Loucy (cell line): ENCODE measurements at regions not wholly inside any gene's neighbourhood (a gene's known extent, or its start where the extent isn't known, plus 50 kb on each side); places are given as distances from the start of the nearest gene placed in this dataset.
A peak's percentile ranks its signal among the peaks of the same experiment; 100 is the strongest.

Experiments used
- H2AFZ ChIP-seq: fragments of 200-600 bp; sonication (generic); 2 replicates; pipeline ENCODE4 v1.6.0; 2016; ENCODE audit warnings: antibody characterized with exemption, mild to moderate bottlenecking, low read length, moderate library complexity
- H3F3A ChIP-seq: fragments of 200-600 bp; 2 replicates; pipeline ENCODE4 v1.6.0; 2016; ENCODE audit warnings: antibody characterized with exemption, low read depth, mild to moderate bottlenecking
- H3K27me3 ChIP-seq: fragments of 200-600 bp; sonication (generic); 2 replicates; pipeline ENCODE4 v1.6.1; 2014; ENCODE audit warnings: low read length, mild to moderate bottlenecking; ENCODE audit not compliant: insufficient read depth, poor library complexity, severe bottlenecking
- H3K36me3 ChIP-seq: fragments of 200-600 bp; sonication (generic); 2 replicates; pipeline ENCODE4 v1.6.1; 2016; ENCODE audit warnings: low read length; ENCODE audit not compliant: insufficient read depth
- H3K4me1 ChIP-seq: fragments of 200-600 bp; sonication (generic); 2 replicates; pipeline ENCODE4 v1.5.1; 2014; ENCODE audit warnings: low read length, mild to moderate bottlenecking; ENCODE audit not compliant: insufficient read depth, poor library complexity, severe bottlenecking
- H3K4me2 ChIP-seq: fragments of 200-600 bp; sonication (generic); 2 replicates; pipeline ENCODE4 v1.6.0; 2014; ENCODE audit warnings: antibody characterized with exemption, low read length, low read depth, mild to moderate bottlenecking; ENCODE audit not compliant: poor library complexity, severe bottlenecking
- H3K4me3 ChIP-seq: fragments of 200-600 bp; sonication (generic); 2 replicates; pipeline ENCODE4 v1.5.1; 2014; ENCODE audit warnings: low read length, mild to moderate bottlenecking, mixed read lengths; ENCODE audit not compliant: poor library complexity, severe bottlenecking
- H3K79me2 ChIP-seq: fragments of 200-600 bp; sonication (generic); 2 replicates; pipeline ENCODE4 v1.6.1; 2014; ENCODE audit warnings: low read length; ENCODE audit not compliant: insufficient read depth
- H3K9ac ChIP-seq: fragments of 200-600 bp; sonication (generic); 2 replicates; pipeline ENCODE4 v1.6.0; 2014; ENCODE audit warnings: mild to moderate bottlenecking, low read depth, low read length, moderate library complexity; ENCODE audit not compliant: poor library complexity, severe bottlenecking
- H3K9me2 ChIP-seq: fragments of 200-600 bp; sonication (generic); replicated peaks from 2 replicates; pipeline ENCODE4 v1.6.1; 2016; ENCODE audit warnings: low read depth, low read length, mixed read lengths
- H3K9me3 ChIP-seq: fragments of 200-600 bp; sonication (generic); 2 replicates; pipeline ENCODE4 v1.6.1; 2014; ENCODE audit warnings: mild to moderate bottlenecking, antibody characterized with exemption, low read length, low read depth; ENCODE audit not compliant: insufficient read depth
- H4K20me1 ChIP-seq: fragments of 200-600 bp; sonication (generic); 2 replicates; pipeline ENCODE4 v1.6.0; 2014; ENCODE audit warnings: antibody characterized with exemption, low read length, mild to moderate bottlenecking; ENCODE audit not compliant: insufficient read depth, poor library complexity, severe bottlenecking
- CTCF ChIP-seq: fragments of 200-600 bp; sonication (generic); conservative IDR thresholded peaks from 2 replicates; pipeline ENCODE4 v1.5.1; 2014; ENCODE audit warnings: mild to moderate bottlenecking, antibody characterized with exemption, low read length
- EZH2phosphoT487 ChIP-seq: fragments of 200-600 bp; IDR thresholded peaks from 2 replicates; pipeline ENCODE4 v1.6.1; 2018; ENCODE audit warnings: antibody characterized with exemption, mild to moderate bottlenecking, moderate library complexity, borderline replicate concordance

- Histone ChIP-seq H3K79me2 (no peaks in the 10 kb centered on the region), H3K4me1 (no peaks in the 10 kb centered on the region), H2AFZ (no peak overlapping the region; the same call in 1 of the 2 replicates), H3K9ac (no peak overlapping the region), H3K9me2 (no peaks in the 10 kb centered on the region), H4K20me1 (no peaks in the 10 kb centered on the region), H3K4me2 (no peak overlapping the region), H3K36me3 (no peaks in the 10 kb centered on the region), H3K4me3 (no peak overlapping the region), H3K27me3 (no peaks in the 10 kb centered on the region), H3F3A (no peaks in the 10 kb centered on the region), H3K9me3 (peaks cover 9% of the 10 kb centered on the region)
- TF ChIP-seq EZH2phosphoT487 (no peak), CTCF (peak; percentile 63)
These were observed 527.6 kb downstream of the SATB2 start for GRCh38 chr2:198930170-198930569.

GRCh38 chr2:198928026-198928425, 529.7 kb downstream of the SATB2 start:
- no peak overlapping the region for H3K4me2 ChIP-seq

GRCh38 chr2:198917926-198918720, 539.6 kb downstream of the SATB2 start:
- H3K9ac ChIP-seq = no peak overlapping the region
- H3K79me2 ChIP-seq = no peaks in the 10 kb centered on the region
- no peaks in the 10 kb centered on the region for H3K9me3 ChIP-seq
- TF ChIP-seq EZH2phosphoT487 = no peak
- H3K4me3 ChIP-seq = no peak overlapping the region
- H3K27me3 ChIP-seq = no peaks in the 10 kb centered on the region
- H3F3A ChIP-seq = no peaks in the 10 kb centered on the region
- H3K36me3 ChIP-seq = no peaks in the 10 kb centered on the region
- no peaks in the 10 kb centered on the region for H3K9me2 ChIP-seq
- no peak overlapping the region for H2AFZ ChIP-seq
- no peaks in the 10 kb centered on the region for H4K20me1 ChIP-seq
- H3K4me1 ChIP-seq = peaks cover 3% of the 10 kb centered on the region
- no peak overlapping the region for H3K4me2 ChIP-seq

More at GRCh38 chr2:198928026-198928425, 529.7 kb downstream of the SATB2 start:
- Histone ChIP-seq H3K79me2 (no peaks in the 10 kb centered on the region), H3F3A (no peaks in the 10 kb centered on the region), H3K9me2 (no peaks in the 10 kb centered on the region), H3K9ac (no peak overlapping the region), H3K36me3 (no peaks in the 10 kb centered on the region), H3K4me3 (no peak overlapping the region), H3K27me3 (no peaks in the 10 kb centered on the region), H3K9me3 (peaks cover 4% of the 10 kb centered on the region), H4K20me1 (no peaks in the 10 kb centered on the region), H3K4me1 (no peaks in the 10 kb centered on the region), H2AFZ (no peak overlapping the region)
- TF ChIP-seq EZH2phosphoT487 (no peak), CTCF (no peak)

GRCh38 chr2:198917275-198917674, 540.5 kb downstream of the SATB2 start:
- H4K20me1 ChIP-seq = no peaks in the 10 kb centered on the region
- H3K36me3 ChIP-seq = no peaks in the 10 kb centered on the region
- no peaks in the 10 kb centered on the region for H3K9me3 ChIP-seq
- H3K79me2 ChIP-seq = no peaks in the 10 kb centered on the region
- no peak overlapping the region for H3K9ac ChIP-seq
- H3F3A ChIP-seq = no peaks in the 10 kb centered on the region
- H3K4me1 ChIP-seq = peaks cover 3% of the 10 kb centered on the region
- no peak overlapping the region for H2AFZ ChIP-seq
- TF ChIP-seq EZH2phosphoT487 = no peak
- no peak for TF ChIP-seq CTCF
- H3K4me2 ChIP-seq = no peak overlapping the region
- no peaks in the 10 kb centered on the region for H3K27me3 ChIP-seq
- no peaks in the 10 kb centered on the region for H3K9me2 ChIP-seq
- no peak overlapping the region for H3K4me3 ChIP-seq
